Neuronal stem cell (in vitro differentiated cells): ENCODE measurements at regions not wholly inside any gene's neighbourhood (a gene's known extent, or its start where the extent isn't known, plus 50 kb on each side); places are given as distances from the start of the nearest gene placed in this dataset.

Source experiments
- DNase-seq: peaks from one replicate; pipeline ENCODE4 v3.0.0-alpha.2; 2013; ENCODE audit warnings: low spot score
- H2AFZ ChIP-seq: one replicate; pipeline ENCODE4 v1.6.1; 2013; ENCODE audit warnings: mild to moderate bottlenecking, low read length, inconsistent platforms
- H2AK5ac ChIP-seq: 2 replicates; pipeline ENCODE4 v1.6.1; 2013; ENCODE audit warnings: low read depth, mild to moderate bottlenecking, inconsistent platforms, low read length, moderate library complexity, mixed read lengths
- H2BK120ac ChIP-seq: 2 replicates; pipeline ENCODE4 v1.6.1; 2013; ENCODE audit warnings: low read depth, mild to moderate bottlenecking, inconsistent platforms, low read length, moderate library complexity, mixed read lengths
- H2BK12ac ChIP-seq: one replicate; pipeline ENCODE4 v1.6.1; 2013; ENCODE audit warnings: low read length, inconsistent platforms
- H2BK15ac ChIP-seq: 2 replicates; pipeline ENCODE4 v1.6.1; 2013; ENCODE audit warnings: mild to moderate bottlenecking, low read length, inconsistent platforms, mixed read lengths
- H2BK5ac ChIP-seq: one replicate; pipeline ENCODE4 v1.6.1; 2013; ENCODE audit warnings: inconsistent platforms, mild to moderate bottlenecking, low read length, moderate library complexity
- H3K14ac ChIP-seq: one replicate; pipeline ENCODE4 v1.6.1; 2013; ENCODE audit warnings: low read length, inconsistent platforms
- H3K18ac ChIP-seq: 2 replicates; pipeline ENCODE4 v1.6.1; 2013; ENCODE audit warnings: low read length, inconsistent platforms
- H3K23ac ChIP-seq: 2 replicates; pipeline ENCODE4 v1.6.1; 2013; ENCODE audit warnings: low read depth, mild to moderate bottlenecking, mixed read lengths, low read length, inconsistent platforms; ENCODE audit not compliant: poor library complexity
- H3K27ac ChIP-seq: replicated peaks from 3 replicates; pipeline ENCODE4 v1.5.1; 2013; ENCODE audit warnings: low read length, inconsistent platforms
- H3K27me3 ChIP-seq, 3 experiments: 2 replicates each; pipeline ENCODE4 v1.6.1; 2013; ENCODE audit warnings: low read length in 3 of 3, mild to moderate bottlenecking in 2 of 3, inconsistent platforms in 1 of 3, low read depth in 1 of 3, mixed read lengths in 1 of 3, moderate library complexity in 1 of 3; ENCODE audit not compliant: control insufficient read depth in 3 of 3, insufficient read depth in 3 of 3
- H3K36me3 ChIP-seq, 2 donors: replicated peaks in 1 of 2; 2 replicates each; pipeline ENCODE4 v1.6.1; 2013; ENCODE audit warnings: low read length in 2 of 2; ENCODE audit not compliant: control insufficient read depth in 2 of 2, insufficient read depth in 2 of 2
- H3K4ac ChIP-seq: 2 replicates; pipeline ENCODE4 v1.6.1; 2013; ENCODE audit warnings: inconsistent platforms, mild to moderate bottlenecking, low read length, moderate library complexity
- H3K4me1 ChIP-seq, 2 donors: 1 replicate in 1 of 2; 2 replicates in 1 of 2; pipeline ENCODE4 v1.6.1; 2013; ENCODE audit warnings: low read length in 2 of 2, low read depth in 1 of 2; ENCODE audit not compliant: control insufficient read depth in 2 of 2, insufficient read depth in 1 of 2
- H3K4me2 ChIP-seq: one replicate; pipeline ENCODE4 v1.6.1; 2013; ENCODE audit warnings: mild to moderate bottlenecking, low read length, inconsistent platforms; ENCODE audit not compliant: insufficient read depth, poor library complexity, severe bottlenecking
- H3K4me3 ChIP-seq, 2 donors: 2 replicates each; pipeline ENCODE4 v1.5.1; 2013; ENCODE audit warnings: low read length in 2 of 2, mild to moderate bottlenecking in 2 of 2, inconsistent platforms in 1 of 2, moderate library complexity in 1 of 2
- H3K79me1 ChIP-seq: one replicate; pipeline ENCODE4 v1.6.1; 2013; ENCODE audit warnings: low read depth, mild to moderate bottlenecking, inconsistent platforms, low read length, moderate library complexity
- H3K9ac ChIP-seq: one replicate; pipeline ENCODE4 v1.6.1; 2013; ENCODE audit warnings: mild to moderate bottlenecking, low read depth, low read length, inconsistent platforms; ENCODE audit not compliant: poor library complexity
- H3K9me3 ChIP-seq, 2 donors: replicated peaks in 1 of 2; 2 replicates each; pipeline versions ENCODE3 to v1.6.1; 2013; ENCODE audit warnings: low read length in 2 of 2, mild to moderate bottlenecking in 2 of 2, inconsistent platforms in 1 of 2, low read depth in 1 of 2, mixed read lengths in 1 of 2, moderate library complexity in 1 of 2; ENCODE audit not compliant: control insufficient read depth in 2 of 2, insufficient read depth in 1 of 2
- H4K8ac ChIP-seq: one replicate; pipeline ENCODE4 v1.6.1; 2013; ENCODE audit warnings: low read depth, mild to moderate bottlenecking, inconsistent platforms, low read length, moderate library complexity
- H4K91ac ChIP-seq: one replicate; pipeline ENCODE4 v1.6.1; 2013; ENCODE audit warnings: low read length, low read depth, mild to moderate bottlenecking, inconsistent platforms; ENCODE audit not compliant: poor library complexity
- WGBS, 2 donors: extraction: QIAGEN DNeasy Blood & Tissue Kit; methylation state at CpG; one replicate each; pipeline ENCODE4 v1.1.7; 2013; ENCODE audit warnings: missing lambda C conversion rate in 2 of 2, mixed read lengths in 1 of 2; ENCODE audit not compliant: insufficient read length in 2 of 2, insufficient replicate concordance in 1 of 2; ENCODE audit errors: extremely low coverage in 2 of 2; 5-methylcytosine and 5-hydroxymethylcytosine counted together

DNA sequence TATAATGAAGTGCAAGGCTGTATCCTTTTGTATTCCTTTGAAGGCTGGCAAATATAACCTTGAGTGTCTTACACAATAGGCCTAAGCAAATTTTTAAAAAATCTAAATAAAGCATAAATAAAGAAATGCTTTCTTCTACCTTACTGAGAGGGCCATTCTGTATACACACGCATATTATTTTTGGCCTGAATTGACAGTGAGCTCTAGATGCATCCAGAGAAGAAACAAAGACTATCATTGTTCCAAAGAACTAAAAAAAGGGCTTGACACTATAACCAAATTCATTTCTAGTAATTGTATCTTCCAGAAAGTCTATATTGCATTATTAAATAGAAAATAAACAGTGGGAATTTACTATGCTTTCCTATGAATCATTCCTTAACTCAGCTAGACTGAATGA lies 100.2 kb downstream of the MAGEB17 start:
- H2AK5ac ChIP-seq: no peak overlapping the region
- H2AFZ ChIP-seq: no peak overlapping the region
- H3K4me1 ChIP-seq: no peaks in the 10 kb centered on the region
- WGBS, 2 donors: no CpG with 5 or more reads among the region's 1 CpG
- H2BK15ac ChIP-seq: no peak overlapping the region
- no peak overlapping the region for H4K91ac ChIP-seq
- no peak overlapping the region for H2BK120ac ChIP-seq
- H3K36me3 ChIP-seq: no peaks in the 10 kb centered on the region
- no peak overlapping the region for H3K27ac ChIP-seq
- no peak overlapping the region for H3K18ac ChIP-seq
- H2BK12ac ChIP-seq: no peak overlapping the region
- H3K4ac ChIP-seq: no peak overlapping the region
- no peak overlapping the region for H3K4me2 ChIP-seq
- no peak overlapping the region for H3K14ac ChIP-seq
- H2BK5ac ChIP-seq: no peak overlapping the region
- no peak overlapping the region for H4K8ac ChIP-seq
- DNase-seq: no peak
- H3K9ac ChIP-seq: no peak overlapping the region
- H3K4me3 ChIP-seq: no peak overlapping the region
- no peak overlapping the region for H3K23ac ChIP-seq
- no peaks in the 10 kb centered on the region for H3K27me3 ChIP-seq
- H3K79me1 ChIP-seq: no peaks in the 10 kb centered on the region
- H3K9me3 ChIP-seq: no peaks in the 10 kb centered on the region

DNA sequence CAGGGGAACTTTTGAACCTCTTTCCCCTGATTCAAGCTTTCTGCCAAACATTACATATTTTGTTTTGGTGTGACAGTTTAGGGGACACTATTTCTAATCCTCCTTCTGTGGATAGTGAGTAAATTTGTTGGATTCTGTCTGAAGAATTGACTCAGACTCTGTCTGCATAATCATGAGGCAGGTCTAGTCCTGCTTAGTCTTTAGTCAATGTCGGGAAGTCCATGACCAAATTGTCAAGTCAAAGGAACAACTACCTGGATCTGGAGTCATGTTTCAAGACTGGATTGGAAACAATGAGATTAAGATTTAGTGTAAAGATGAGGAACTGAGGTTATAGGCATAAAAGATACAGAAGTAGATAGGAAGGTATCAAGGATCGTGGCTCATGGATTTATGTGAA lies 100.9 kb downstream of the MAGEB17 start:
- Histone ChIP-seq H3K36me3 (no peaks in the 10 kb centered on the region), H3K27ac (no peak overlapping the region), H3K14ac (no peak overlapping the region), H2AK5ac (no peak overlapping the region), H3K18ac (no peak overlapping the region), H2BK12ac (no peak overlapping the region), H3K9me3 (no peaks in the 10 kb centered on the region), H4K8ac (no peak overlapping the region), H2BK15ac (no peak overlapping the region), H2BK5ac (no peak overlapping the region), H4K91ac (no peak overlapping the region), H3K4me1 (no peaks in the 10 kb centered on the region), H3K9ac (no peak overlapping the region), H3K23ac (no peak overlapping the region), H2BK120ac (no peak overlapping the region), H3K4ac (no peak overlapping the region), H3K79me1 (no peaks in the 10 kb centered on the region), H3K4me3 (no peak overlapping the region), H2AFZ (no peak overlapping the region), H3K4me2 (no peak overlapping the region), H3K27me3 (no peaks in the 10 kb centered on the region)
- no CpG with 5 or more reads among the region's 2 CpGs for WGBS, 2 donors
- no peak for DNase-seq

DNA sequence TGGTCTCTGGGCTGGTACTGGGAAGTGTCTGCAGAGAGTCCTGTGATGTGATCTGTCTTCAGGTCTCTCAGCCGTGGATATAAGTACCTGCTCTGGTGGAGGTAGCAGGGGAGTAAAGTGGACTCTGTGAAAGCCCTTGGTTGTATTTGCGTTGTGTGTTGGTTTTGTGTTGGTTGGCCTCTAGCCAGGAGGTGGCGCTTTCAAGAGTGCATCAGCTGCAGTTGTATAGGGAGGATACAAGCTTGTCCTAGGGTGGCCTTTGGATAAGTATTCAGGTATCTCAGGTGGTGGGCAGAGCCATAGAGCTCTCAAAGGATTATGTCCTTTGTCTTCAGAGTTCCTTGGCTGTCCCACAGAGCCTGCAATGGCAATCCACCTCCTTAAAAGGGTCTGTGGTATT lies 111.6 kb downstream of the MAGEB17 start:
- Histone ChIP-seq H3K36me3 (no peaks in the 10 kb centered on the region), H3K23ac (no peak overlapping the region), H3K14ac (no peak overlapping the region), H2AK5ac (no peak overlapping the region), H3K79me1 (no peaks in the 10 kb centered on the region), H4K8ac (no peak overlapping the region), H3K27ac (no peak overlapping the region), H2BK15ac (no peak overlapping the region), H3K18ac (no peak overlapping the region), H2AFZ (no peak overlapping the region), H2BK12ac (no peak overlapping the region), H3K4me1 (no peaks in the 10 kb centered on the region), H2BK5ac (no peak overlapping the region), H3K4me2 (no peak overlapping the region), H3K4me3 (no peak overlapping the region), H3K9ac (no peak overlapping the region), H3K9me3 (no peaks in the 10 kb centered on the region), H2BK120ac (no peak overlapping the region), H3K27me3 (peaks cover 0 to 5% (median 0%) of the 10 kb centered on the region in 3 experiments), H4K91ac (no peak overlapping the region), H3K4ac (no peak overlapping the region)
- no peak for DNase-seq
- no CpG with 5 or more reads among the region's 3 CpGs for WGBS, 2 donors

DNA sequence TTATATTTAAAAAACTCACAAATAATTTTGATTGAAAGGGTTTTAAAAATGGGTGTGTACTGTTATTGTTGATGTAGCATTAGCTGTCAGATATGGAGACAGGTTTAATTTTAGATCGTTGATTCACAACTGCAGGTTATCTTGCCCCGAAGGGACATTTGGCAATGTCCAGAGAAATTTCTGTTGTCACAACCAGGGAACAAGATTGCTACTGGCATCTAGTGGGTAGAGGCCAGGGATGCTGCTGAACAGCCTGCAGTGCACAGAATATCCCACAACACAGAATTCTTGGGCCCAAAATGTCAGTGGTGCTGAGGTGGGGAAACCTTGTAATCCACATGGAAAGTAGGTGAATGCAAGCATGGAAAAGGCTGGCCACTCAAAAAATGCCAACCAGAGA lies 114.9 kb downstream of the MAGEB17 start:
- H3K4ac ChIP-seq: no peak overlapping the region
- no peak overlapping the region for H2AK5ac ChIP-seq
- H2BK12ac ChIP-seq: no peak overlapping the region
- no peak overlapping the region for H3K4me3 ChIP-seq
- no peak overlapping the region for H3K23ac ChIP-seq
- H3K4me2 ChIP-seq: no peak overlapping the region
- no CpG with 5 or more reads among the region's 2 CpGs for WGBS, 2 donors
- H3K79me1 ChIP-seq: no peaks in the 10 kb centered on the region
- H3K14ac ChIP-seq: no peak overlapping the region
- no peak overlapping the region for H3K9ac ChIP-seq
- no peak overlapping the region for H2BK15ac ChIP-seq
- H2BK120ac ChIP-seq: no peak overlapping the region
- H3K27me3 ChIP-seq: peaks cover 0 to 5% (median 0%) of the 10 kb centered on the region in 3 experiments
- H3K27ac ChIP-seq: no peak overlapping the region
- no peak overlapping the region for H4K8ac ChIP-seq
- H3K18ac ChIP-seq: no peak overlapping the region
- no peaks in the 10 kb centered on the region for H3K9me3 ChIP-seq
- H2AFZ ChIP-seq: no peak overlapping the region
- H2BK5ac ChIP-seq: no peak overlapping the region
- no peaks in the 10 kb centered on the region for H3K4me1 ChIP-seq
- H3K36me3 ChIP-seq: no peaks in the 10 kb centered on the region
- DNase-seq: no peak
- H4K91ac ChIP-seq: no peak overlapping the region
